ENCODE measurements at regions not wholly inside any gene's neighbourhood (a gene's known extent, or its start where the extent isn't known, plus 50 kb on each side); places are given as distances from the start of the nearest gene placed in this dataset.

- no peak overlapping the region for H3K4me3 ChIP-seq
- no peaks in the 10 kb centered on the region for H3K36me3 ChIP-seq
- no peaks in the 10 kb centered on the region for H3K27me3 ChIP-seq
- no peak for TF ChIP-seq CTCF (IDR thresholded peaks at IDR 0.05)
- no peak for DNase-seq (ENCODE audit: low spot score in 2 of 2)
- H3K4me1 ChIP-seq = no peaks in the 10 kb centered on the region
- no peak overlapping the region for H3K27ac ChIP-seq
- intact Hi-C loops (cut with DNase I) = no loop called here
- no peaks in the 10 kb centered on the region for H3K9me3 ChIP-seq
Measured at GRCh38 chr4:19686456-19686855, 565.2 kb upstream of the SLIT2 start.

- Histone ChIP-seq H3K27ac (no peak overlapping the region), H3K36me3 (no peaks in the 10 kb centered on the region), H3K27me3 (no peaks in the 10 kb centered on the region), H3K9me3 (no peaks in the 10 kb centered on the region), H3K4me3 (no peak overlapping the region), H3K4me1 (no peaks in the 10 kb centered on the region)
- intact Hi-C loops (cut with DNase I) = no loop called here
- no peak for DNase-seq (ENCODE audit: low spot score in 2 of 2)
- no peak for TF ChIP-seq CTCF (IDR thresholded peaks at IDR 0.05)
Measured at GRCh38 chr4:19684084-19684483, 567.6 kb upstream of the SLIT2 start.

GRCh38 chr4:19683426-19683825, 568.3 kb upstream of the SLIT2 start:
- Histone ChIP-seq H3K27ac (no peak overlapping the region), H3K4me1 (no peaks in the 10 kb centered on the region)

GRCh38 chr4:19677211-19677610, 574.5 kb upstream of the SLIT2 start:
- no peaks in the 10 kb centered on the region for H3K4me1 ChIP-seq
- H3K36me3 ChIP-seq = no peaks in the 10 kb centered on the region
- H3K9me3 ChIP-seq = no peaks in the 10 kb centered on the region
- DNase-seq (ENCODE audit: low spot score in 2 of 2) = no peak
- H3K27ac ChIP-seq = no peak overlapping the region
- H3K27me3 ChIP-seq = no peaks in the 10 kb centered on the region
- no peak for TF ChIP-seq CTCF (IDR thresholded peaks at IDR 0.05)
- no peak overlapping the region for H3K4me3 ChIP-seq
- intact Hi-C loops (cut with DNase I) = no loop called here

More at GRCh38 chr4:19683426-19683825, 568.3 kb upstream of the SLIT2 start:
- H3K36me3 ChIP-seq = no peaks in the 10 kb centered on the region
- intact Hi-C loops (cut with DNase I) = no loop called here
- DNase-seq (ENCODE audit: low spot score in 2 of 2) = no peak
- no peak overlapping the region for H3K4me3 ChIP-seq
- TF ChIP-seq CTCF (IDR thresholded peaks at IDR 0.05) = no peak
- H3K27me3 ChIP-seq = no peaks in the 10 kb centered on the region
- H3K9me3 ChIP-seq = no peaks in the 10 kb centered on the region

GRCh38 chr4:19675172-19675811, 576.4 kb upstream of the SLIT2 start:
- Histone ChIP-seq H3K36me3 (no peaks in the 10 kb centered on the region), H3K27me3 (no peaks in the 10 kb centered on the region), H3K27ac (no peak overlapping the region), H3K4me1 (no peaks in the 10 kb centered on the region), H3K9me3 (peaks cover 0 to 5% of the 10 kb centered on the region in 2 donors), H3K4me3 (no peak overlapping the region)
- TF ChIP-seq CTCF (IDR thresholded peaks at IDR 0.05) = no peak
- DNase-seq (ENCODE audit: low spot score in 2 of 2) = no peak
- intact Hi-C loops (cut with DNase I) = no loop called here

- intact Hi-C loops (cut with DNase I) = no loop called here
- Histone ChIP-seq H3K4me1 (no peaks in the 10 kb centered on the region), H3K9me3 (no peaks in the 10 kb centered on the region), H3K36me3 (no peaks in the 10 kb centered on the region), H3K27ac (no peak overlapping the region), H3K27me3 (no peaks in the 10 kb centered on the region), H3K4me3 (no peak overlapping the region)
- no peak for TF ChIP-seq CTCF (IDR thresholded peaks at IDR 0.05)
- no peak for DNase-seq (ENCODE audit: low spot score in 2 of 2)
Measured at GRCh38 chr4:19659101-19659500, 592.6 kb upstream of the SLIT2 start.

All from ascending aorta (tissue), 2 donors.